GM10248 (cell line): ENCODE measurements at regions not wholly inside any gene's neighbourhood (a gene's known extent, or its start where the extent isn't known, plus 50 kb on each side); places are given as distances from the start of the nearest gene placed in this dataset.

Source experiments
- CTCF ChIA-PET: fragments of 300-600 bp; sonication (Branson Sonifier 250); formaldehyde crosslinking; extraction: SDS; loops from one replicate; lab custom pipeline; 2021; ENCODE audit warnings: antibody characterized with exemption; lab: Yijun Ruan, JAX
- POLR2A ChIA-PET: fragments of 350-650 bp; sonication (Branson Sonifier 250); formaldehyde crosslinking; extraction: SDS; loops from one replicate; lab custom pipeline; 2020; ENCODE audit warnings: antibody characterized with exemption; lab: Yijun Ruan, JAX
- DNase-seq: peaks from one replicate; pipeline ENCODE4 v3.0.0; 2012; ENCODE audit errors: extremely low spot score
- CTCF ChIP-seq: IDR thresholded peaks from 2 replicates; pipeline ENCODE4 v1.5.1; 2012; ENCODE audit warnings: mild to moderate bottlenecking, low read depth; ENCODE audit errors: extremely low read depth, missing control alignments, control extremely low read depth

- DNase-seq: no peak
- TF ChIP-seq CTCF: no peak
- CTCF ChIA-PET: interaction anchor here (0.9 to 1.5 kb wide), 3 partner anchors 10 to 19 kb away, joined by 3 to 4 read pairs (median 3); no protein-coding TSS in a partner anchor
- POLR2A ChIA-PET: no interaction called here
These were observed 112.9 kb downstream of the SPATA31D1 start for GRCh38 chr9:82101475-82101874.

GRCh38 chr9:82104252-82104651 is 115.7 kb downstream of the SPATA31D1 start:
- CTCF ChIA-PET: interaction anchor here (0.9 to 2.3 kb wide), 3 partner anchors 9 to 22 kb away, joined by 3 to 7 read pairs (median 6); no protein-coding TSS in a partner anchor
- POLR2A ChIA-PET: no interaction called here
- DNase-seq: no peak
- no peak for TF ChIP-seq CTCF

GRCh38 chr9:82105729-82106128 is 117.2 kb downstream of the SPATA31D1 start:
- TF ChIP-seq CTCF: no peak
- POLR2A ChIA-PET: no interaction called here
- CTCF ChIA-PET: interaction anchor here (1.9 kb wide), 1 partner anchor 8 kb away, joined by 6 read pairs; no protein-coding TSS in a partner anchor
- DNase-seq: no peak

- no peak for DNase-seq
- POLR2A ChIA-PET: no interaction called here
- no peak for TF ChIP-seq CTCF
- CTCF ChIA-PET: interaction anchor here (1.6 kb wide), 1 partner anchor 9 kb away, joined by 3 read pairs; no protein-coding TSS in a partner anchor
These were observed 118.0 kb downstream of the SPATA31D1 start for GRCh38 chr9:82106536-82106935.

GRCh38 chr9:82108474-82108873 is 119.9 kb downstream of the SPATA31D1 start:
- DNase-seq: no peak
- CTCF ChIA-PET: interaction anchor here (1.3 kb wide), 1 partner anchor 10 kb away, joined by 3 read pairs; no protein-coding TSS in a partner anchor
- TF ChIP-seq CTCF: no peak
- POLR2A ChIA-PET: no interaction called here

GRCh38 chr9:82108941-82109340 is 120.4 kb downstream of the SPATA31D1 start:
- DNase-seq: no peak
- ChIA-PET POLR2A (no interaction called here), CTCF (interaction anchor here (1.3 kb wide), 1 partner anchor 10 kb away, joined by 3 read pairs; no protein-coding TSS in a partner anchor)
- TF ChIP-seq CTCF: no peak

GRCh38 chr9:82109626-82110025 is 121.1 kb downstream of the SPATA31D1 start:
- ChIA-PET CTCF (no interaction called here), POLR2A (no interaction called here)
- DNase-seq: no peak
- no peak for TF ChIP-seq CTCF
